AG04450 (cell line): ENCODE measurements at regions not wholly inside any gene's neighbourhood (a gene's known extent, or its start where the extent isn't known, plus 50 kb on each side); places are given as distances from the start of the nearest gene placed in this dataset.

Experiments used
- CTCF ChIA-PET: fragments of 300-600, 350-600 bp; formaldehyde crosslinking; extraction: SDS; loops from one replicate; lab custom pipeline; 2022; ENCODE audit warnings: antibody characterized with exemption, inconsistent platforms; lab: Charles Lee
- POLR2A ChIA-PET: fragments of 350-600 bp; formaldehyde crosslinking; extraction: SDS; loops from one replicate; lab custom pipeline; 2021; ENCODE audit warnings: antibody characterized with exemption, inconsistent platforms; lab: Yijun Ruan, JAX
- DNase-seq: peaks from one replicate; pipeline ENCODE4 v3.0.0-alpha.2; 2011; ENCODE audit warnings: low read depth, low spot score
- H3K27ac ChIP-seq: one replicate; pipeline ENCODE4 v1.5.1; 2012; ENCODE audit warnings: low read depth, low read length, control low read depth
- H3K27me3 ChIP-seq: one replicate; pipeline ENCODE4 v1.6.0; 2012; ENCODE audit warnings: low read length; ENCODE audit not compliant: control insufficient read depth, insufficient read depth
- H3K4me3 ChIP-seq: 2 replicates; pipeline ENCODE4 v1.5.1; 2011; ENCODE audit warnings: mild to moderate bottlenecking, low read depth, low read length, control low read depth
- H3K9me3 ChIP-seq: 2 replicates; pipeline ENCODE4 v1.5.1; 2012; ENCODE audit warnings: low read length; ENCODE audit not compliant: control insufficient read depth, insufficient read depth
- CTCF ChIP-seq: IDR thresholded peaks from 2 replicates; pipeline ENCODE4 v1.5.1; 2011; ENCODE audit warnings: low read depth, low read length, control low read depth, inconsistent platforms

GRCh38 chr12:67456431-67456901, 187.3 kb downstream of the CAND1 start:
- no peaks in the 10 kb centered on the region for H3K27me3 ChIP-seq
- no peaks in the 10 kb centered on the region for H3K9me3 ChIP-seq
- H3K4me3 ChIP-seq: no peak overlapping the region
- ChIA-PET CTCF (interaction anchor here (0.9 to 1.7 kb wide), 3 partner anchors 80 to 486 kb away, joined by 3 to 4 read pairs (median 4); no protein-coding TSS in a partner anchor), POLR2A (interaction anchor here (0.7 to 1.4 kb wide), 4 partner anchors 20 to 80 kb away, joined by 3 to 4 read pairs (median 4); no protein-coding TSS in a partner anchor)
- no peak for TF ChIP-seq CTCF
- peak; percentile 80 for DNase-seq
- H3K27ac ChIP-seq: no peak overlapping the region

GRCh38 chr12:67457136-67457535, 188.0 kb downstream of the CAND1 start:
- ChIA-PET POLR2A (interaction anchor here (0.7 to 1.4 kb wide), 3 partner anchors 20 to 59 kb away, joined by 3 to 4 read pairs (median 4); no protein-coding TSS in a partner anchor), CTCF (no interaction called here)
- Histone ChIP-seq H3K27me3 (no peaks in the 10 kb centered on the region), H3K9me3 (no peaks in the 10 kb centered on the region), H3K4me3 (no peak overlapping the region), H3K27ac (no peak overlapping the region)
- DNase-seq: no peak
- no peak for TF ChIP-seq CTCF

GRCh38 chr12:67457778-67458665, 188.9 kb downstream of the CAND1 start:
- no peak for DNase-seq
- no peaks in the 10 kb centered on the region for H3K9me3 ChIP-seq
- peak; percentile 40 for TF ChIP-seq CTCF
- no peak overlapping the region for H3K27ac ChIP-seq
- no peak overlapping the region for H3K4me3 ChIP-seq
- no peaks in the 10 kb centered on the region for H3K27me3 ChIP-seq
- POLR2A ChIA-PET: no interaction called here
- CTCF ChIA-PET: no interaction called here

GRCh38 chr12:67459173-67459572, 189.4 kb upstream of the DYRK2 start:
- POLR2A ChIA-PET: no interaction called here
- no peak for DNase-seq
- H3K27ac ChIP-seq: no peak overlapping the region
- TF ChIP-seq CTCF: no peak
- H3K9me3 ChIP-seq: no peaks in the 10 kb centered on the region
- CTCF ChIA-PET: no interaction called here
- peaks cover 2% of the 10 kb centered on the region for H3K27me3 ChIP-seq
- no peak overlapping the region for H3K4me3 ChIP-seq

- ChIA-PET POLR2A (no interaction called here), CTCF (no interaction called here)
- peaks cover 2% of the 10 kb centered on the region for H3K27me3 ChIP-seq
- DNase-seq: no peak
- no peak overlapping the region for H3K27ac ChIP-seq
- no peak overlapping the region for H3K4me3 ChIP-seq
- TF ChIP-seq CTCF: no peak
- no peaks in the 10 kb centered on the region for H3K9me3 ChIP-seq
Observed at GRCh38 chr12:67459578-67459977, 189.0 kb upstream of the DYRK2 start.
